AG20443 (cell line): ENCODE measurements at regions not wholly inside any gene's neighbourhood (a gene's known extent, or its start where the extent isn't known, plus 50 kb on each side); places are given as distances from the start of the nearest gene placed in this dataset.
"Not testable (repeated sequence)": the region's sequence is repeated elsewhere in the genome, so short reads cannot be mapped to it uniquely, and the experiment has no call there.

Experiments used
- DNase-seq: peaks from one replicate; pipeline ENCODE4 v3.0.0; 2012; ENCODE audit warnings: low spot score, mixed read lengths

DNA sequence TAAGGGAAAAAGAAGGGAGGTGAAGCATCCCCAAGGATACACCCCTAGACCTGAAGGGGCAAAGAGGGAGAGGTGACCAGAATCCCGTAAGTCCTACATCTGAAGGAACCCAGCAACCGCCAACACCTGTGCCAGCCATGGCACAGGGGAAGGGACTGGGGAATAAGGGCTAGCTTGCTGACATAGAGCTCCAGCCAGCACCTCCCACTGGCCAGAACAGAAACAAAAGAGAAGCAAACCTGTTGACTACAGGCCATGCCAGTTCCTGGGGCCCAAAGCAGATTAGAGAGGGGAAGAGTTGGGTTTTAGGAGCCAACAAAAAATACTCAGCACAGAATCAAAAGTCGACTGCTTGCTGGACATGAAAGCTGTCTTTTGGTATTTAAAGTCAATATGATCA is 244.6 kb downstream of the SUCLG1 start:
- no peak for DNase-seq

DNA sequence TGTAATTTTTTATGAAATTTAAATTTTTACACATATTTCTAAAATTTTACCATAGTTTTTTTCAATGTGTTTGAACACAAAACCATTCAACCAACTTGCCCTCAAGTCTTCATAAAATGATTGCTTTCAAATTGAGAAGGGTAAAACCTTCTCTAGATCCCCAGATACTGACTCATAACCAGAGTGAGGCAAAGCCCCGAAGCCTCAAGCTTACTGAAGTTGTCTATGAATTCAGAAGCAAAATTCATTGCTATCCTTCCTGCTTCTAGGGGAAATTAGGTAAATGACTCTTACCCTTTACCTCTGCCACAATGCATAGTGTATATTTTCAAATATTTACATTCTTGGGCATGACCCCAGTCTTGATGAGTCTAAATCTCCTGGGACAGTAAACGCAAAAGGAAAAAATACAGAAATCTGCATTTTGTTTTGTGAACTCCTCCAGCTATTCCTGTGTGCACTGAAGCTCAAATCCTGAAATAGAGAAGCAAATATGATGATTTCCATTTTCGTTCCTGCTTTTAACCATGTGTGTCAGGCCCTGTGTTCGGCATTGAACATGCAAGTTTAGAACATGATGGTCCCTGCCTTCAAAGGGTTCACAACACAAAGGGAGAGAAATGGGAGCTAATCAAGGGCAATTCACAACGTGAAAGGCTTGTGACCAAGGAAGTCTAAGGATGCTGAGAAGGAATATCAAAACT is 246.3 kb downstream of the SUCLG1 start:
- DNase-seq, result no peak

DNA sequence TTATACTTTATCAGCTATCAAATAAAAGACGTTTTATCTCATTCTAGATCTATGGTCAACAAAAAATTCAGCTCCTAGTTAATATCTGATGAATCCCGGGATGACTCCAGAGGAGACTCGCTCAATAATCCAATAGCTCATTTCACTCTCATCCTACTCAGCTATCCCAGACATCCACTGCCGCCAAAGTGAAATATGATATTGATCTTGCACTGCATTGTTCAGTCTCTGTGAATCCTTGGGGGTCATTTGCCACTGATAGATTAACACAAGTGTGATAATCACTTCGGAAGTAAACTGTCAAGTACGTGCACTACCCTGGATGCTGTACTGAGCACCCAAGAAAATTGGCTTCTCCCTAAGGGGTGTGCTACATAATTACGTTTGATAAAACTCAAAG is 249.1 kb downstream of the SUCLG1 start:
- no peak for DNase-seq

DNA sequence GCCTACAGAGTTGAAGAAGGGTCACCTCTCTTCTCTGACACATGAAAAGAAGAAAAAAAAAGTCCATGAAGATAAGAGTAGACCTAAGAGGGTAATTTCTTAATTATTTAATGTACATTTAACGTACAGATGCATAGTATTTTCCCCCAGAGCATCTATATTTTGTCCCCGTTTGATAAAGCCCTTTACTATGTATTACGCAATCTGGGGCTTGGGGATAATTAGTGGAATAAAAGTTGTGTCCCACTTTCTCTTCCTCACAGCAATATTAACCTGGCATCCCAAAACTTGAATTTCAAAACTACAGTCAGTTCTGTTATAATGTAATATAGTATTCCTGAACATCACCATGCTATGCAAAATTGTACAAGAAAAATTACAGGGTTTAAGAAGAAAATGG is 254.1 kb downstream of the SUCLG1 start:
- no peak for DNase-seq

DNA sequence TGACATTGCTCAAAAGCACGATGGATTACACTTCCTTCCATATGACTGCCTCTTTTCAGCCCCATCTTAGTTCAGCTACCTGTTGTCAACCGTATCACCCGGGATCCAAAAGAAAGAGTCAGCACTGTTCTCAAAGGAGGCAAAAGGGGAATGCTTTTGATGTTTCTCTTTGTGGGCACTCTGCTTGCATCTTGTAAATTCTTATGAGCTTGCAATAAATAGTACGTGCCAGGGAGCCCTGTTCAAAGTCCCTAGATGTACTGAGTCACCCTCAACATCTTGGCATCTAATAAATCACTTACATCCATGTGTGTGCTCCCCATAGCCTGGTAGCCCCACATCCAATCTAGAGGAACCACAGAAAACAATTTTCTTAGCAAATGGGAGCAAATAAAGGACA is 256.9 kb downstream of the SUCLG1 start:
- no peak for DNase-seq

DNA sequence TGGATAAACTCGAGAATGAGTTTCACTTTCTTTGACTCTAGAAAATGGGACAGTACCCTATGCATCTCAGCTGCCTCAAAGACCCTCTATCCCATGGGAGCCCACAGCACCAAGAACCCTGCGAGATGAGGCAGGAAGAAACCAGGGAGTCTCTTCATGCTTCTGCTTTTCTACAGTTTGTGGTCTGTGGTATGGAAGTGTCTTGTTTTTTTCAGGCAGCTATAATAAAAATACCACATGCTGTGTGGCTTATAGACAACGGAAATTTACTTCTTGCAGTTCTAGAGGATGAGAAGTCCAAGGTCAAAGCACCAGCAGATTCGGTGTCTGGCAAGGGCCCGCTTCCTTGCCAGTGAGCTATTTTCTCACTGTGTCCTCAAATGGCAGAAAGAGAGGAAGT is 257.9 kb downstream of the SUCLG1 start:
- DNase-seq, result no peak

DNA sequence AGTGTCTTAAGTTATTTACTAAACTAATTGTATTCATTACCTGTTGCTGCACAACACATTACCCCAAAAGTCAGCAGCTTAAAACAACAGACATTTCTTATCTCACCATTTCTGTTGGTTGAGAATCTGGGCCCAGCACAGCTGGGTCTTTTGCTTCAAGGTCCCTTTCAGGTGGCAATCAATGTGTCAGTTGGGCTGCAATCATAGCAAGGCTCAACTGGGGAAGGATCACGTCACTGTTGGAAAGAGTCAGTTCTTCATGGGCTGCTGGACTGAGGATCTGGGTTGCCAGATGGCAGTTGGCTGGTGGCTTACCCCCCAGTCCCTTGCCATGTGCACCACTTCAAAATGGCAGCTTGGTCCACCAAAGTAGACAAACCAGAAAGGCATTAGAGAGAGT is 261.2 kb downstream of the SUCLG1 start:
- DNase-seq, result no peak

DNA sequence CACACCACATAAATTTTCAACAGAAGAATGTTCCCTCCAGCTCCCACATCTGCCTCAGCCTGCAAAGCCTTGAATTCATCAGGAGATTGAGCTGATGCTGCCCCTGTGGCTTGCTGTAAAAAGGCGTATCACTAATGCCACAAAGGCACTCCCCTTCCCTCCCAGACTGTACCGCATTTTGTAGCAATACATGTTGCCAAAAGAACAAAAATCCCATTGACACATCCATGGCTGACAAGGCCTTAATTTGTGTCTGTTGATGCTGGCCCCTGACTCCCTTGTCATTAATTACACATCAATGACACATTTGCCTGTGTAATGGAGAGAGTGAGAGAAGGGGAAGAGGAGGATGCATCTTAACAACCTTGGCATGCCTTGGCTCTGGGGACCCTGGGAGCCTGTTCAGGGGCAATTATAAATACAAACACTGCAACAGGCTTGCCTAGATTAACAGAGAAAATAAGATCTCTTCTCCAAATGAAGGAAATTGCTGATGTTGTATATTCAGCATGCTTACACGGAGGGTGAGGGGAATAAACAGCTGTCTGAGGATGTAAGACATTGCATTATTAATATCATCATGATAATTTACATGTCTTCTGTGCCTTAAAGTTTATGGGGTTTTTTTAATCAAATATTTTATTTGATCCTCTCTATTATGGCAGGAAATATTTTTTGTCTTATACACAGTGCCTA is 264.0 kb downstream of the SUCLG1 start:
- DNase-seq, result no peak

DNA sequence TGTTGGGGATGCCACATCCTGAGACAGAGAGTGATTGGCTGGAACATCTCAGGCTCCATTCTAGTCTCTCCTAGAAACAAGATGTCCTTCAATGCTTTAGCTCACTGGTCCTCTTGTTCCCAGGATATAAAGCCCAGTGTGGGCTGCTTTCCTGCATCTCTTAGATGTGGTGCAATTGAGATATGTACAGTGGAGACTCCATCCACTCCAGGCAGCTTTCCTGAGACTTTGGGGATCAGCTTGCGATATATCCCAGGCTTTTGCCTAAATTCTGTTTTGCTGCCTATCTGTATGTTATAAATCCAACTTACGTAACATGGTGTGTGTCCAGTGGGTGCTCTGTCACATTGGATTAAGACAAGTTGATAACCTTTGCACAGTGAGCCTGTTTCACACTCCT is 264.9 kb downstream of the SUCLG1 start:
- DNase-seq, result no peak

DNA sequence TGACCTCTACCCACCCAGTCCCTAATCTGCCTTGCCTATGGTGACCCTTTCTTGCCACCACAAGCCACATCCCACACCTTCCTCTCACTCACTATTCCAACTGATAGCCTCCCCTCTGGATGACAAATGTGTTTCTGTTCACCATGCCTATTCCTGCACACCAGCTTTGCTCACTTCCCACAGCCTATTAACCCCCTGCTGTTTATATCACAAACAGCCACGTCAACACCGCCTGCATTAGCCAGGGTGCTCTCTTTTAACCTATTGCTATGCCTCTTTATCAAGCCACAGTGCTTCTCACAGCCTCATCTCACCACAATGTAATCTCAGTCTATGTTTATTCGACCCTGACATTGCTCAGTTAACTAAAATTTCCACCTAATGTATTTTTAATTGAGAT is 271.8 kb downstream of the SUCLG1 start:
- no peak for DNase-seq

DNA sequence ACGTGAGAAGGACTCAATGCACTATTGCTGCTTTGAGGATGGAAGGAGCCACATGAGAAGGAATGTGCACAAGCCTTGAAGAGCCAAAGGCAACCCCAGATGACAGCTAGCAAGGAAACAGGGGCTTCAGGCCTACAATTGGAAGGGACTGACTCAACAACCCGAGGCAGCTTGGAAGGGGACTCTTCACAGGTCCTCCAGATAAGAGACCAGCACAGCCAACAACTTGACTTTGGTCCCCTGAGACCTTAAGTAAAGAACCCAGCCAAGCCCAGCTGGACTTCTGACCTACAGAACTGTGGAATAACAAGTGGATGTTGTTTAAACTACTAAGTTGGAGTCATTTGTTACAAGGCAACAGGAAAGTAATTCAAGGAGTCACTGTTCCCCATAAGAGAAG is 277.2 kb downstream of the SUCLG1 start:
- no peak for DNase-seq

DNA sequence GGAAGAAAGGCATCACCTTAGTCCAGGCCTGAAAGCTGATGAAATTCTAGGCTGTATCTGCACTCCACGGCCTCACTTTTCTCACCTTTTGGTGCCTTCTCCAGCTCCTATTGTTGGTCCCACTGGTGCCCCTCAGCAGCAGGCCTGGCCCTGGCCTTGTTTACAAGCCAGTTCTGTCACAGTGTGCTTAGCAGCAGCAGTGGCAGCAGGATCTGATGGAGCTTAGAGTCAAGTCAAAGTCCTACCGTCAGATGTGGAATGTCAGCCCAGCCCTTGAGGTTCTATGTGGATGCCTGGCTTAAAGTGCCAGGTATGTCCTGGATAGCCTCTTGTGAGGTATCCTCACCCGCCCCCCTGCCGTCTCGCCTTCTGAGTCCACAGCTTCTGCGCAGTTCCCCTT is 281.3 kb downstream of the SUCLG1 start:
- DNase-seq, result no peak

DNA sequence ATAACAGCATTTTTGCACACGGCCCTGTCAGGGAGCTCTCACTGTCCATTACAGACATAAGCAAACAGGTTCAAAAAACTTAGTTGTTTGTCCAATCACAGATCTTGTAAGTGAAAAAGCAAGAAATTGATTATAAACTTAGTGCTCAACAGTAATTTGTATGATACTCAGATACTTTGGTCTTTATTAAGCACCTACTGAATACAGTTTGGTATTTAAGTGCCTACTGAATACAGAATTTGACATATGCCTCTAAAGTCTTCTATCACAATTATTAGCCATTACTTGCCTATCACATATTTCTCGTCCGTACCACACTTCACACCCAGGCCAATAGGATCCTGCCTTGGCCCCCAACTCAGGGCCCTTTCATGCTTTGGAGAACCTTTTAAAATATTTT is 283.1 kb downstream of the SUCLG1 start:
- no peak for DNase-seq

DNA sequence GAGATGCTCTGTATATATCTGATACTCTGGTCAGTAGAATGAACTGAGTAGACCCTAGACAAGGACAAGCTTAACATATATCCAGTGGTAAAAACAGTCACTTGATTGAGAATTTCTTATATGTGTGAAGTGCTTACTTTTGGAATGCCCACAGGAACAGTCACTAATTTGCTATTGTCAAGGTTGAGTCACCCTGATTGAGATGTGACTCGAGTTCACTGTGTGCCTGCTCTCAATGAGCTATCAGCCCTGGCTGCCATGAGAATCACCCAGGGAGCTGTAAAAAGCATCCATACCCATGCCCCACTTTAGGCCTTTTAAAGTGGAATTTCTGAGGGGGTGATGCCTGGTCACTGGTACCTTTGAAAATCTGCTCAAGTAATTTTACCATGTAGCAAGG is 283.7 kb downstream of the SUCLG1 start:
- DNase-seq, result no peak

DNA sequence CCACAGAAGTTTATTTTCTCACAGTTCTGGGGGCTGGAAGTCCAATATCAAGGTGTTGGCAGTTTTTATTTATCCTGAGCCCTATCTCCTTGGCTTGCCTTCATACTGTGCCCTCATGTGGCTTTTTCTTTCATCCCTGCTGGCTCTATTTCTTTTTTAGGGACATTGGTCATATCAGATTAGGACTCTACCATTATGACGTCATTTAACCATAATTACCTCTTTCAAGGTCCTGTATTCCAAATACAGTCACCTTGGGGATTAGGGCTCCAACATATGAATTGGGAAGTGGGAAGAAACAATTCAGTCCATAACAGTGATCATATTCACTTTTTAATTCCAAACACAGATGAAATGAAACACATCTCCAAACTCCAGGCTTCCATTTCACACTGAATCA is 286.0 kb downstream of the SUCLG1 start:
- DNase-seq, result no peak

DNA sequence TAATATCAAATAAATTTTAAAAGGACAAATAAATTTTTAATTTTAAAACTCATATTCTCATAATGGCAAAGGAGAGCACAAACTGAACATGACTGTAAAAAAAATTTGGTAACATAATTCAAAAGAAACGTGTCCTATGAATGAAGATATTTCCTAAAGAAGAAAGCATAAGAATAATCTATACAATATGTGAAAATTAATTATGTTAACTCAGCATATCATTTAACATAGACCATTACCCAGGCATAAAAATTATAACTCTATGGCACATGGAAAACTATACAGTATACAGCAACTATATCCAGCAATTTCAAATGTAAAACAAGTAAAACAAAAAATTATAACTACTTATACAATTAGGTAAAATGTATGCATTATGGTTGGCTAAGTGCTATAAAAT is 288.1 kb downstream of the SUCLG1 start:
- DNase-seq, result no peak

DNA sequence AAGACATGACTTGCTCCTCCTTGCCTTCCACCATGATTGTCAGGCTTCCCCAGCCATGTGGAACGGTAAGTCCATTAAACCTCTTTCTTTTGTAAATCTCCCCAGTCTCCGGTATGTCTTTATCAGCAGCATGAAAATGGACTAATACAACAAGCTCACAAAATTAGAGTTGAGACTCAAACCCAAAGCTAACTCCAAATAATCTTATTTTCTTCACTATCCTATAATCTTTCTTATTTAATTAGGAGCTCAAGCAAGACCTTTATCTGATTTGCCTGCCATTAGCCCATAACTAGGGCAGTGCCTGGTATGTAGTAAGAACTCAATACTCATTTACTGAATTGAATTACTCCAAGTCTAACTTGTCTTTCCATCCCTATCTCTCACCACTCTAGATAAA is 289.2 kb downstream of the SUCLG1 start:
- DNase-seq, result no peak

DNA sequence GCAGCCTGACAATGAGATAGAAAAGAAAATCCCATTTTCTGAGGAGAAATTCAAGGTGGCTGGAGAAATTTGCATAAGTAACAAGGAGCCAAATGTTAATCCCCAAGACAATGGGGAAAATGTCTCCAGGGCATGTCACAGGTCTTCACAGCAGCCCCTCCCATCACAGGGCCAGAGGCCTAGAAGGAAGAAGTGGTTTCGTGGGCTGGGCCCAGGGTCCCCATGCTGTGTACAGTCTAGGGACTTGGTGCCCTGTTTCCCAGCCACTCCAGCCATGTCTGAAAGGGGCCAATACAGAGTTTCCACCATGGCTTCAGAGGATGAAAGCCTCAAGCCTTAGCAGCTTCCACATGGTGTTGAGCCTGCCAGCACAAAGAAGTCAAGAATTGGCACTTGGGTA is 290.5 kb downstream of the SUCLG1 start:
- DNase-seq, result not testable (repeated sequence)

DNA sequence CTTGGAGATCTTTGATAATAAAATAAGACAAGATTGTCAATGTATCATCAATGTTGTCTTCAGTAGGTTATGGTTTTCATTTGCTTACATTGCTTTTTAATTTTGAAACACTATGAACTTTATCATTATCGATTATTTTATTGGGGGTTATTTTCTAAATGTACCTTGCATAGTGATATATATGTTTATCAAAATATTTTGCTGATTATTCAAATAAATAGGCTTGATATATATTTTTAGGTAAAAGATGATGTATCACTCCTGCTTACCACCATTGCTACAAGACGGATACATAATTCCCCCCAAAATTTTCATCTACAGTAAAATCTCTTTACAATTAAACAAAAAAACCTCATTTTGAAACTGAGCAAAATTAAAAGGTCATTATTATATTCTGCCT is 293.8 kb downstream of the SUCLG1 start:
- DNase-seq, result no peak

DNA sequence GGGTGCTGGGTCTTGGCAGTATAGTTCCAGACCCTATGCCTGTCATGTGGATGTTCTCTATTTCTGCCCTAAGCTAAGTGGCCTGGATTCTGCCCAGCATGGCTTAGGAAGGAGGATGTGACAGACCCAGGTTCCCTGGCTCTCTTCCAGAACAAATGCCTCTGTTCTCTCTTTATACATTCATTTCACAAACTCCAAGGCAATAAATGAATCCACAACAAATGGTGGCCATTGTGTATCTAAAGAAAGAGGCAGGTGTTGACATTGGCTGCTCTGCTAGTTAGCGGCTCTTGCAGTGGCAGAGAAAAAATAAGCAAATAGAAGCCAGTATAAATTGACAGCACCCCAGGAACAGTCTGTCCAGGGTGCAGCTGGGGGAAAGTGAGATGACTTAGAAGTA is 298.6 kb downstream of the SUCLG1 start:
- DNase-seq, result no peak

DNA sequence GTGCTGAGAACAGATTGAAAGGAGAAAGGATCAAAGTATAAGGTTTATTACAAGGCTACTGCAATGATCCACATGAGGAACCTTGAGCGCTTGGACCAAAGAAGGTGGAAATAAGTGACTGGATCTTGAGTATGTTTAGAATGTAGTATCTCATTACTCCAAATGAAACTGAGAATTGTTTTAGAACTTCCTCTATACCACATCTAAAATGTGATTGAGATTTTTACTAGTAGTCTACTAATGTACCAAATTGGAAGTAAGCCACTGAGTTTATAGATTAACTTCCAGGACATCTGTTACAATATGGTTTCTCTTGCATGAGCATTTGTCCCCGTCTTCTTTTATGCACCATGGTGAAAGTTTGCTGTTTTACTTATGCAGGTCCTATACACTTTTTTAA is 300.5 kb downstream of the SUCLG1 start:
- DNase-seq, result no peak

DNA sequence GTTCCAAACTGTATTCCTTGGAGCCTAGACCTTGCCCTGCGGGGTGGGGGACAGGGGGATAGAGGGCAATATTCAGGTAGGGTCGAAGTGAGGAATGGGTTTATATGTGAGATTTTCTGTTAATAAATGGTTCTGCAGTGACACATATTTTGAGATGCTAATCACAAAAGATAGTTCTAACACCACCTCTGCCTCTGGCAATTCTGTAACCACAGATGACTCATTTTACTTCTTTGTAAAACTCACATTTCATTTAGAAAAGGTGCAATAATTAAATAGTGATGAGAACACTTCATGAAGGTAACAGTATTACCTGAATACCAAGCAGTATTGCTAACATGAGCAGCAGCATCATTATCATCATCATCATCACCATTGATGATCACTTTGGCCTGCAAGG is 306.6 kb downstream of the SUCLG1 start:
- DNase-seq, result no peak

DNA sequence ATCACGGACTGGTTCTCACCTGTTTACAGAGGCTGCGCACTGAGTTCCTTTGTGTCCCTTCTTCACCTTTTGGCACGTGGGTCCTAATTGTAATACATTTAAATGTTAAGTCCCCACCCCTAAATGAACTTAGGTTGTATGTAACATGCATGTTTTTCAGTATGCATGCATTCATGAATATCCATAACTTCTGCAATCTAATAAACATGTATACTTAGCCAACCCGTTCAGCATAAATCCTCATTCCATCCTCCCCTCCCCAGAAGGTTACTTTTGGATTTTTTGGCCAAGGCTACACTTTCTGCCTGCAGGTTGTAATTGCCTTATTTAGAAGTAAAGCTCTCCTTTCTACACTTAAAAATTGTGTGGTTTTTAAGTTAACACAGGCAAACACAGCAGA is 314.7 kb downstream of the SUCLG1 start:
- no peak for DNase-seq

DNA sequence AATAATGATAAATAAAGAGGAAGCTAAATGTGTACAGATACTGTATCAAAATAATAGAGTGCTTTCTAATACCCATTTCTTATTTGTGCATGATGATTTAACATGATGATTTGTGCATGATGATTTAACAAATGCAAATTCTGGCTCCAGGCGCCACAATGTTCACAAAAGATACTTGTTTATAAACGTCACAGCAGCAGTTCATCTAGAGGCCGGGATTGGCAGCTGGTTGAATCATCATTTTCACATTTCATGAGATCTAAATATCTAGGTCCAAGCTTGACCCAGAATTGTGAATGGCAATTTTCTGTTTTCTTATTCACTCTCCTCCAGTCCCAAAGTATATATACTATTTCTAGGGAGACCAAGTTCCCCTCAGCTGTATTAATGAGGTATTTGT is 322.0 kb downstream of the SUCLG1 start:
- DNase-seq, result no peak
